ENCODE measurements at regions not wholly inside any gene's neighbourhood (a gene's known extent, or its start where the extent isn't known, plus 50 kb on each side); places are given as distances from the start of the nearest gene placed in this dataset.

DNA sequence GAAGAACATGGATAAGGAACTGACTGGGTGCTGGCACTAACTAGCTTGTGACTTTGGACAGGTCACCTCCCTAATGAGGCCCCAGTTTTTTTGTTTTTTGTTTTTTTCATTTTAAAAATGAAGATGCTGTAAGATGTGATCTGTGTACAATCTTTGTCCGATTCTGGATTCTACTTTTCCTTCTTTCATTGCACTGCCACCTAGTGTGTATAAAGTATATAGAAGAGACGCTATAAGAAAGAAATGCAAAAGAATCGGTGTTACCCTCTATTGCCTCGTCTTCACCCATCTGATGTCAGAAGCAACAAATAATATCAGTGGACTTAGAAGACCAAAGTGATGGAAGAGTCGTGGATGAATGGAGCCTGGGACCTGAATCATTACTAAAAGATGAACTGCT, 58.6 kb upstream of the P2RY10 start:
- peak; percentile 55; the same call in 1 of the 3 replicates for ATAC-seq
- TF ChIP-seq GLIS3 (CRISPR knock-in tag; IDR thresholded peaks at IDR 0.05) (no peak), BACH2 (CRISPR knock-in tag; IDR thresholded peaks at IDR 0.05; ENCODE audit: borderline replicate concordance) (no peak), ZFP30 (CRISPR knock-in tag; IDR thresholded peaks at IDR 0.05) (no peak), ESRRG (CRISPR knock-in tag; IDR thresholded peaks at IDR 0.05) (no peak), SNAI2 (CRISPR knock-in tag; IDR thresholded peaks at IDR 0.05) (no peak), ZNF8 (CRISPR knock-in tag; IDR thresholded peaks at IDR 0.05) (no peak), ZNF70 (CRISPR knock-in tag; IDR thresholded peaks at IDR 0.05) (no peak), OSR1 (CRISPR knock-in tag; IDR thresholded peaks at IDR 0.05) (no peak), ZC3H10 (CRISPR knock-in tag; IDR thresholded peaks at IDR 0.05) (no peak)
